Stimulated activated CD8-positive, alpha-beta memory T cell treated with anti-CD3 and anti-CD28 coated beads, Interleukin-15, amount 100 ng/mL, for 48 hours (primary cell): ENCODE measurements at regions not wholly inside any gene's neighbourhood (a gene's known extent, or its start where the extent isn't known, plus 50 kb on each side); places are given as distances from the start of the nearest gene placed in this dataset.

Source experiments
- DNase-seq, 2 donors: peaks; one replicate each; pipeline ENCODE4 v3.0.0-alpha.2; 2020; ENCODE audit warnings: low read depth in 2 of 2

GRCh38 chr3:14335774-14336748, 66.3 kb upstream of the SLC6A6 start:
- DNase-seq, result no peak

DNA sequence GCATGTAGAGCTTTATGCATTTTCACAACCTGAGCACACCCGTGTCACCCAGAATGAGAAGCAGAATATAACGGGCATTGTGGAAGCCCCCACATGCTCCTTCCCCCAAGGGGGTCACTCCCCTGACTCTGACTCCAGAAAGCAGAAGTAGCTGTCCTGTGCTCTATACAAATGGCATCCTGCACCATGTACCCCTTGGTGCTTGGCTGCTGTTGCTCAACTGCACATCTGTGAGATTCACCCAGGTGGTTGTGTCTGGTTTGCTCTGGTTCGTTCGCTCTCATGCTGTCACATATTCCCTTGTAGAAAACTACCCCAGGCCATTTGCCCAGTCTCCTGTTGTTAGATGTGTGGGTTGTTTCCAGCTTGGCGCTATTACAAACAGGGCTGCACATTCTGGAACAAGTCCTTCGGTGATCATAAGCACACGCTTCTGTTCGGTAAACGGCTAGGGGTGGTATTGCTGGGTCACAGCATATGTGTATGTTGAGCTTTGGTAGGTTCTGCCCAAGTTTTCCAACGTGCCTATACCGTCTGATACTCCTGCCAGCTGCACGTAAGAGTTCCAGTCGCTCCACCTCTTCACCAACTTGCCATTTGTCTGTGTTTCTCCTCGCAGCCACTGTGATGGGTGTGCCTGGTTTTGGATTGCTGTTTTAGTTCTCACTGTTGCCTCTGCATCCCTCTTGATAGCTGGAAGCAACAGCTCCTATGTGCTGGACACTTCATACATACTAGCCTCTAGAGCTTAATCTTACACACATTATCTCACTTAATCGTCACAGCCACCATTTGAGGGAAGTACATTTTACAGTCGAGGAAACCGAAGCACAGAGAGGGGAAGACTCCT, 65.4 kb upstream of the SLC6A6 start:
- no peak for DNase-seq

- no peak for DNase-seq
These were observed 64.6 kb upstream of the SLC6A6 start for GRCh38 chr3:14337828-14338227.

DNA sequence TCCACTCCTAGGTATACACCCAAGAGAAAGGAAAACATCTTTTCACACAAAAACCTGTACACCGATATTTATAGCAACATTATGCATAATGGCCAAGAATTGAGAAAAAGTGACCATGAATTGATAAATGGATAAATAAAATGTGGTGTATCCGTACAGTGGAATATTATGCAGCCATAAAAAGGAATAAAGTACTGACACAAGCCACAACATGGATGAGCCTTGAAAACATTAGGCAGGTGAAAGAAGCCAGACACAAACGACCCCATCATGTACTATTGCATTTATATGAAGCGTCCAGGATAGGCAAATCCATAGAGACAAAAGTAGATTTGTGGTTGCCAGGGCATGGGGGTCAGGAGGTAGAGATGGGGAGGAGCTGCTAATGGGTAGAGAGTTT, 64.2 kb upstream of the SLC6A6 start:
- no peak for DNase-seq

DNA sequence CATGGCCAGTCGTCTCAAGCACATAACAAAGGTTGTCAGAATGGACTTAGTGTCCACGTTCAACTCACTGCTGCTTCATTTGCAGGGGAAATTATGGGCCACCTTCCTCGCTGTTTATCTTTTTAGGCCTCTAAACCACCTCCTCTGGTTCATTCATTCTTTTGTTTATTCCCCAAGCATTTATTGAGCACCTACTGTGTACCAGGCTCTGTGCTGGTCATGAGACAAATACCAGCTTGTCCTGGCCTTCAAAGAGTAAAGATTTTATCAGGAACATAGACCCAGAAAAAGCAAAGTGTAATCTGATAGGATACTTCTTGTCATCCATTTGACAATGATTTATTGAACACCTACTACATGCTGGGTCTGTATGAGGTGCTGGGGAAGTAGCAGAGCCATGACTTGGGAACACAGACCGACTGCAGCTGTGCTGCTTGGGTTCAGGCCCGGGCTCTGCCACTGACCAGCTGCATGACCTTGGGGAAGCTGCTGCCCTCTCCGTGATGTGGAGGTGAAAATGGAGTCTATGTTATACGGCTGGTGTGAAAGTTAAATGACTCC, 63.4 kb upstream of the SLC6A6 start:
- DNase-seq, result no peak

- DNase-seq, result no peak
These were observed 61.3 kb upstream of the SLC6A6 start for GRCh38 chr3:14340960-14341708.

- DNase-seq, result no peak
These were observed 58.9 kb upstream of the SLC6A6 start for GRCh38 chr3:14343338-14344112.

DNA sequence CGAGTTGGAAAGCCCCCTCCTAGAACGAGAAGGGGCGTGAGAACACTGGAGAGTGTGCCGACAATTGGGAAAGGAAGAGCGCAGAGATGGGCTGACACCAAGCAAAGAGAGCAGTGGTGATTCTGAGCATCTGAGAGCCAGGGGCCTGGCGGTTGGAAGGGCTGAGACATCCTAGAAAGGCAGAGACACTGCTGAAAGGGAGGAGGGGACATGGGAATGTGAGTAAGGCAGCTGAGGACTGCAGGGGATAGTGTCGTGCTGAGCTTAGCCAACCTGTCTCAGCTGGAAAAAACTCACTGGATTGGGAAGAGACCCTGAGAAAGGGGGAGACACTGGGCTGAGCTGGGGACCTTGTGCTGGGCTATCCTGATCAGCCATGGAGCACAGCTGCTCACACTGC, 58.1 kb upstream of the SLC6A6 start:
- DNase-seq, result no peak

DNA sequence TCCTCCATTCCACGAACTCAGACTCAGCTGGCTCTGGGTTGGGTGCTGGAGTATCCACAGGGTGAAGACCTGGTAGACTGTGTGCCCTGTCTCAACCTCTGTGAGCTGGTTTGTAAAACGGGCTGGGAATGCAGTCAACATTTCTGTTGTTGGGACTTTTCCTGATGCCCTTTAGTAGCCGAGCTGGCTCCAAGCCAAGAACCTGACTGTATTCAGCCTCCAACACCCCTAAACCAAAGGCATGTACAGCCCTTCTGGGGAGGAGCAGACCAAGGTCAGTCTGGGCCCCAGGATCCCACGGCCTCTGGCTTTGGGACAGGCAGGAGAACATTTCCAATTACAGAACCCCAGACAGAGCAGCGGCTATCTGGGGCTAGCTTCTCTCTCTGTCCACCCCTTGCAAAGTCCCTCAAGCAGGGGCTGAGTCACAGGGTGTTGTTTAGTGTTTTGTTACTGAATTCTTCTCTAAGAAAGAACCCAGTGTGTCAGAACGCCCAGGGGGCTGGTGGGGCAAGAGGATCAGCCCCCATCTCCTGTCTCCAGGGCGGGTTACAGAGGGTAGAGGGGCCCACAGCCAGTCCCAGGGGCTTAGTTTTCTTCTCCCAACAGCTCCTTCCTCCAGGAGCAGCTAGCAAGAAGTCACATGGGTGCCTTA, 56.8 kb upstream of the SLC6A6 start:
- no peak for DNase-seq

- DNase-seq, result no peak
These were observed 56.2 kb upstream of the SLC6A6 start for GRCh38 chr3:14346191-14346590.

- DNase-seq, result no peak
These were observed 55.8 kb upstream of the SLC6A6 start for GRCh38 chr3:14346642-14347041.

DNA sequence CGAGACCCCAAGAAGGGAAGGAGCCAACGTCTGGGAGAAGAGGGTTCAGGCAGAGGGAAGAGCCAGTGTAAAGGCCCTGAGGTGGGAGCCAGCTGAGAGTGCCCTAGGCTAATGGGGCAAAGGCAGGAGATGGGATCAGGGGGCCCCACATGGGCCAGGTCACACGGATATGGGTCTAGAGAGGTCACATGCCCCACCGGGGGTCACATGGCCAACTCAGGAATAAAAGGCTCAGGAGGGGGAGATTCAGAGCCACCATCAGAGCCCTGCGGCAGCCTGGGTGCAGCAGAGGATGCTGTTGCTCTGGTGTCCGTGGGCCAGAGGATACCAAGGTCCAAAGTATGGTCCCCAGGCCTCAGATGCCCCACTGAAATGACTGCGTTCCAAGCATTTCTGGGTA, 55.3 kb upstream of the SLC6A6 start:
- DNase-seq, result no peak

- DNase-seq, result no peak
These were observed 50.8 kb upstream of the SLC6A6 start for GRCh38 chr3:14351617-14352001.

- DNase-seq, result no peak
These were observed 50.3 kb upstream of the SLC6A6 start for GRCh38 chr3:14352002-14352627.
